ENCODE measurements at regions not wholly inside any gene's neighbourhood (a gene's known extent, or its start where the extent isn't known, plus 50 kb on each side); places are given as distances from the start of the nearest gene placed in this dataset.

DNA sequence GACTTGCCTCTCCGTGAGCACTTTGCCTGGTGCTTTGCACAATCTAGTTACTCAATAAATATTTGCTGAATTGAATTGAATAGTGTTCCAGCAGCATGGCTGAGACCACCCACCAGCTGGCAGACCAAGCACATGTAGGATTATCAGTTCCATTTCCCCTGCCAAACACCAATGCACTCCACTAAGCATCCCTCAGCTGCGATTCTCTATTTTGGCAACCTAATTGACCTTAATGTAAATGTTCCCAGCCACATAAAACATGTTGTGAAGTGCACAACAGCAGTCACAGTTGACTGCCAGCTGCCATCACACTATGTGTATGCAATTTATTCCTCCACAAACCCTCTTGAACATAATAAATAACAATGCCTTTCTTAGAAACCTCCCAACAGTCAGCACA, 1879.4 kb upstream of the PIK3C3 start:
- no peak for DNase-seq

DNA sequence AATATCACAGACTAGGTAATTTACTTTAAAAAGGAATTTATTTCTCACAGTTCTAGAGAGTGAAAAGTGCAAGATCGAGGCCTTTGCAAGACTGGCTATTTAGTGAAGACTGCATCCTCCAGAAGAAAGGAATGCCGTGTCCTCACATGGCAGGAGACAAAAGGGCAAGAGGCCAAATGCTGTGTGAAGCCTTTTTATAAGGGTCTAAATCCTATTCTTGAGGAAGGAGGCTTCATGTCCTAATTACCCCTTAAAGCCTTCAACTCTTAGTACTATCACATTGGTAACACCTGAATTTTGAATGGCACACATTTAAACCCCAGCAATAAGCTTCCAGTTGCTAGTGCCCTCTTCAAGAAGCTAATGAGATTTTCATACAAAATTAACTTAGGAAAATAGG, 1882.3 kb upstream of the PIK3C3 start:
- no peak for DNase-seq

DNA sequence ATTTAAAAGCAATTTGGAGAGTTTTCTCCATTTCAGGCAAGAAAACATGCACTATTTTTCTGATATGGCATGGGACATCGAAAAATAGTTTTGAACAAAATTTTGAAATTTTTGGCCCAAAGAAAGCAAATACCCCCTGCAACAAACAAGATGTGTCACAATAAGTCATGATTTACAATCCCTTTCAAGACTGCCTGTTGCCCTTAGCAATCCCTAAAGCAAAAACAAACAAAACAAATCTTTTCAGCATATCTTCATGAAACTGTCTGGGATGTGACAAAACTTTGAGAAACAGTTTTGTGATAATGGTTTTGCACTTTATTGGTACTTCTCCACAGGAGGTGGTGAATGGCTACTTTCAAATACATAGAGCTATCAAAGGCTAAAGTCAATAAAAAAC, 1888.7 kb upstream of the PIK3C3 start:
- DNase-seq: no peak

DNA sequence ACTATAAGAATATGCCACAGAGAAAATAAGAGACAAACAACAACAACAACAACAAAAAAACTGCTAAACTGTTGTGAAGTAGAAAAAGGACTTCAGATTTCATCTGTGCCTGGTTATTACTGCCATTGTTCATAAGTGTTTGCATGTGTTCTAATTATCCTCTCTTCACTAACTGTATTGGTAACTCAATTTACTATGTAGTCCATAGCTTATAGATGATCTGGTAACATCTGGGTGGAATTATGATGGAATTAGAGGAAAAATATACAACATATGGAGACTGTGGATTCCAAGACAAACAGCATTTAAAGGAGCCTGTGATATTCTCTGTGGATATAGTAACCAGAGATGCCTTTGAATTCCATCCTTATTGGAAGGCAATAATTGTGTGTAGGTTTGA, 1891.5 kb upstream of the PIK3C3 start:
- DNase-seq: no peak

DNA sequence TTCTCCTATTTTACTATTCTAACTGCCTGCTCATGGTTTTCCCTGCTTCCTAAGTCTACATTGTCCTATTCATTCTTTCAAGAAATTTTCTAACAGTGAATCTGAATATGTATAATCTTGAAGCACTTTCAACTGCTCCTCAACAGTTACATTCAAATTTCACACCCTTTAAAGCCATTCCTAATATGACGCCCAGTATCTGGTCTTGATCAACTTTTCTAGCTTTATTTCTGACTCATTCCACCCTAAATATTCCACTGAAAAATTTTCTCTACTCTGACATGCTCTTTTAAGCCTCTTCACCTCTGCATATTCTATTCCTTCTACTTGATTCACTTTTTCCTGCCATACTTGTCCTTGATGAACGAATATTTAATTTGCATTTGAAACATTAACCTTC, 1893.9 kb upstream of the PIK3C3 start:
- DNase-seq: no peak

DNA sequence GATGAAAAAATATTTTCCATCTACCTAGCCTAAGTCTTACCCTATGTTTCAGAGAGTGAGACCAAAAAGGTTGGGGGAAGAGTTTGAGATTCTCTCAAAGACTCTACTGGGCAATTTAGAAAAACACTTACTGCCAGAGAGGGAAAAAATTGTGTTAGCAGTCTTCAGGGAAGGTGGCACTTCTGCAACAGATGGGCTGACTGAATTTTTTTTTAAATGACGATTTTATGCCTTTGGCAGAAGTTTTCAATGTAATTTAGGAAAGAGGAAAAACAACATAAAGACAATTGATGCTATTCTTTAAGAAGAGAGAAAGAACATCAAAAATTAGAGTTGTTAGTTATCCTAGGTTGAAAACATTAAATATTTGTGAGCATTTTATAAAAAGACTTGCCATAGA, 1894.5 kb upstream of the PIK3C3 start:
- DNase-seq: no peak

DNA sequence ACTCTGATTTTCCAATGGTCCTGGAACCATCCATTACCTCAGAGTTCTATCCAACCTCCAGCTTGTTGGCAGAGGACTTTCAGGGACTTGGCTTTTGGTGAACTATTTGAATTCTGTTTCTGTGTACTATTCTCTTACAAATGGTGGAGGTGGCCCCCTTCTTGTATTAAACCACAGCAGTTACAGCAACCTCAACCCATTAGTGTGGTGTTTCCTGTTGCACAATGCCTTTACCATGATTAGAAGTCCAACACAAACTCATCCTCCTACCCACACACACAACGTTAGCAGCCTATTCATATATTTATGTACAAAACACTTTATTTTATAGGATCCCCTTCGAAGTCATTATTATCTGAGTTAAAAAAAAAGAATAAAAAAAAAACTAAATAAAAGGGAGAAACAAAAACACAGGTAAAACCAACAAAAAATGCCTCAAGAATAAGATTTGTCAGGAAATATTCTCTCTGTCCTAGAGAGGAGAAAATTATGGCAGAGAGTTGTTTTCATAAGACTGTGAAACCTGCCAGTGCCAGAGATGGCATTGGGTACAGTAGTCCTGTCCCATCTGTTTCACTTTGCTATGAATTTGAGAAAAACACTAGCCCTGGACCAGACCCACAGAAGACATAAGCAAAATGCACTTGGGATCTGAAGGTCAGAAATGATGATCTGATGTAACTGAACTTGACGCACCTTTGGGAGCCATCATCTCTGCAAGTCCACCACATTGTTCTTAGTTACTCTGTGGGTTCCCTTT, 1896.0 kb upstream of the PIK3C3 start:
- no peak for DNase-seq

DNA sequence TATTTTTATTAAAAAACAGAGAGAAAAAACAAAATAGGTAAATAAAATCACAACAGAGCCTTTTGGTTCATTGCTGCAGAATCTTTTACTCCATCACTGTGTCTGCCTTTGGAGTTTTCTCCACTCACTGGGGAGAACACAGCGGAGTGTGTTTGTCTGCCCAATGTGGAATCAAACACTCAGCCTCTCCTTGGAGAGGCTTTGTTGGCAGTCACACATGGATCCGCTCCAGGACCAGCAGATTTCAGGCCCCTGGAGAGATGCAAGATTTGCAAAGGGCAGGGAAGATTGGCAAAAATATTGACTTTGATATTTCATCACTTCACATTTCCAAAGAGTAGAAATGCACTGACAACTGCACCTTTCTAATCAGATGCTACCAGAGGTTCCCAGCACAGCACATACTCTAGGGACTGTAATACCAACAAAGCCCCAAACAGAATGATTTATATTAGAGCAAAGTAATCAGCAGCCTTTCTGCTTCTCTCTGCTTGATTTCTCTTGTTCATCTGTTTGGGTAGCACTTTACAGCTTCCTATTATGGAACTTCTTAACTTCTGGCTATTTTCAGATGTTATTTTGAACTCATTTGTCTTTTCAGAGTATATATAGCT, 1898.8 kb upstream of the PIK3C3 start:
- DNase-seq: no peak

DNA sequence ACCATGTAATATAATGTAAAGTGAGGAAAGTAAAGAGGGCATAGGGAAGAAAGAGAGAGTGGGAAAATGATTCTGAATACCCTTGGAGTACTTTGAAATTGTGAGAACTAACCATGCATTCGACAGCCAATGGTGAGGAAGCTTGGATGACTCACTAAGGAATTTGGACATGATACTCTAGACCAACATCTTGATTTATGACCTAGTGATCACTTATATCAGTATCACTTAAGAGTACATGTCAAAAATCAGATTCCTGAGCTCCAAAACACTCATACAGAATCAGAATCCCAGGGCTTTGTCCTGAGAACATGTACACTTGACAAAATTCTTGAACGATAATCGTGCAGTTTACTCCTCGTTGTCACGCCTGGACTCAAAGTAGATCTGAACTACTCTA, 1899.8 kb upstream of the PIK3C3 start:
- DNase-seq: peak; percentile 1

DNA sequence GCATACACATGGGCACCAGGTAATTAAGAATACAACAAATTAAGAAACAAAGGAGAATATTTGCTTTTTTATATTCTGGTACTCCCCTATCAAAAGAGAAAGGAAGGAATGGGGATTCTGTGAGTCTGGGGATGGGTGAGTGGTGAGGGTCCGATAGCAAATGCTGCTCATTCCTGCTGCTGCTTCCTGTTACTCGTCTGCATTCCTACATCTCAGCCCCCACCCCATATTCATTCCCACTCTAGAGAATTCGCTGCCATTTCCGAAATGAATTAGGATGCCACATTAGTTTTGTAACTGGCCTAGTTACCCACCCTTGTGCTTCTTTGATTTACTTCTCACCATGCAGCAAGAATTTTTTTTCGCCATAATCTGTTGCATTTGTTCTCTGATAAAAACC, 1905.3 kb upstream of the PIK3C3 start:
- no peak for DNase-seq

DNA sequence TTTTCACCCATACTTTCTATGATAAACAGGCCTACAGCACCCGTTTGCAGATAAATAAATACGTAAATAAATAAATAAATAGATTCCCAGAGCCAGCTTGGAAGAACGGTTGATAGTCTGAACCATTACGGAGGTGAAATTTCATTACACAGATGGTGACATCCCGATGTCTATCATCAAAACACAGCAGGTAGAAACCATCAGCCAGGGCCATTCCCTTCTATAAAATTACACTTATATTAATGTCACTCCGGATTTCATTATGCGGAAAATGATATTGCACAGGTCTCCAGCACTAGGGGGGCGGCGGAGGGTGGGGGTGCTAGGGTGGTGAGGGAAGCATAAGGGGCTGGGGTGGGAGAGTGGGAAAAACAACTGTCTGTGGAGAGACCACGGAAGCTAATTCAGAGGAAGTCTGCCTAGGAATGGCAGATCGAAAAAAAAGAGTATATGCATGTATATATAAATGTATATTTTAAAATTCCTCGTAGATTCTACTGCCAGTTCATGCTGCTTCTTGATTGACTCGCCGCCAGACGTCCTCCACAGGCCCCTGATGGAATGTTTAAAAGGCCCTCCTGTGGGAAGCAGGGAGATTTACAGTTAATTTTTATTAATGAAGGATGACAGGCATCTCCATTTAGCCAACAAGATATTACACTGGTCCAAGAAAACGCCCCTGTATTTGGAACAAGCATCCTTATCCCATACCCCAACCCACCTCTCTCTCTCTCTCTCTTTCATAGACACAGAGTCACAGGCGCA, 1906.0 kb upstream of the PIK3C3 start:
- no peak for DNase-seq

DNA sequence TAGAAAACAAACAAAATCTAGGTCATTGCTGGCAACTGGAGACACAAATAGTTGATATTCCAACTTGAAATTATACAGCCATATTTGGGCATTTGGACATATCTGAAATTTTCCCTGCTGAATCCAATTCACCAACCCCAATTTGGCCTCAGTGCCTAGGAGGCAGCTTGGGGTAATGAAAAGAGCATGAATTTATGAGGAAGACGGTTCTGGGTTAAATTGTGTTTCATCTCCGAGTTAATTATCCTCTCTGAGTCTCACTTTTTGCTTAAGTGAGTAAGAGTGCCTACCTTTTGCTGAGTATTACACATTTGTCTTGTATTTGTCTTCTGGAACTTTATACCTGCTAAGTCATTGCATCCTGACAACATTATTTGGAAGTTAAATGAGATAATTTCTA, 1906.8 kb upstream of the PIK3C3 start:
- no peak for DNase-seq

DNA sequence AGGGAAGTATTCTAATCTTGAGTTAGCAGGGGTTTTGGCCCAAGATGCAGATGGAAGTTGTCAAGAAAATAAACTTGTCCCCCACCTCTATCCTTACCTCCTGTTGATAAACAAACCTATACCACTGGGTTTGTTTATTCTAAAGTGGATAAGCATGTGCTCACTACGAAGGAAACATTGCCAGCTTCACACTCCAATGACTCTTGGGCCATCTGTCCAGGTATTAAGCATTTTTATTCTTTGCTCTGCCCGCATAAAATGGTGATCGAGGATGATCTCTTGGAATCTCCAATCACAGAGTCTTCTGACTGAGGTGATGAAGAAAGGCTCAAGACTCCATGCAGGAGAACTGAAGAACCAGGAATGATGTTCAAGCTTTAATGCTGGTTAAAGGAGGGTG, 1908.4 kb upstream of the PIK3C3 start:
- no peak for DNase-seq

DNA sequence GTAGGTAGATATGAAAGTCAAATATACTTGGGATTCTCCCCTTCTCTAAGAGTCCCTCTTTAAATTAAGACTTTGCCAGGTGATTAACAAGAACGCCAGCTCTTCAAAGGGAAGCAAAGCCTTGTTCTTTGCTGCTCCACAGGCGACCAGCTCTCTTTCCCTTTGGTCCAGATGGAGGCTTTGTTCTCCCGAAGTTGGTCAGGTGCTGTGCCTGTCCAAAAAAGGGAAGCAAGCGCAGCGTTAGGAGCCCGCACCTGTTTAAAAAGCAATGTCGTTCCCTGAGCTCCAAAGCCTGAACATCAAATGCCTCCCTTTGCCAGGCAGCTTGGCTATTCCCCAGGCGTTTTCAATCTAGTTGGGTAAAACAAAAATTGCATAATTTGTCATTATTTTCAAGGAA, 1913.1 kb upstream of the PIK3C3 start:
- DNase-seq: no peak

DNA sequence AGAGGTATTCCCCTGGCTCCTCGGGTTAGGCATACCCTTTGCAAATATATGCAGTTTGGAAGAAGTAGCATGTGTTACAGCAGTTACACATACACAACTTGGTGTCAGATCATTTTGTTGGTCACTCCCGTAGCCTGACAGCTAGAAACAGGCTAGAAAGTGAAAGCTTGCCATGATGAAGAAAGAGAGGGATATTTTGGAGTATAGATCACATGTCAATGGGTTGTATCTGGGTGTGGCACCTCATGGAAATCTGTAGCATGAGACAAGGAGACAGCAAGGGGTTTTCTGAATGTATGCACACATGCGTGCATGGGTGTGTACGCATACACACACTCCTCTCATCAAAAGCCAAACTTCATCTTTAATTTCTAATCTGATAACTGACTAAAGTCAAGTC, 1914.5 kb upstream of the PIK3C3 start:
- no peak for DNase-seq

DNA sequence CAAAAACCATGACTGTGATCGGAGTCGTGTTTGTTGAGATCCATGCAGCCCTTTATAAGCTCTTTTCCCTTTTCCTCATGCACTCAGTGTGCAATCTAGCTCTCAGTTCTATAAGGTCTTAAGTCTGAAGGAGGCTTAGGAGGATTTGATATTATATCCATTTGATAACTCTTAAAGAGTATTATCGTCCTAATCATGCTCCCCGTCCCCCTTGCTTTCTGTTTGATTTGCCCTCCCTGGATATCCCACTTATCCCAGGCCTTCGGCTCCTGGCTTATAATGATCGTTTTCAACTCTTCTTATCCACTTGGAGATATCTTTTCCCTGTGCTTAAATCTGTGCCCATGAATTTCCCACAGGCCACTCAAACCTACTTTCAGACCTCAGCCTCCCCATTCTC, 1917.7 kb upstream of the PIK3C3 start:
- no peak for DNase-seq

DNA sequence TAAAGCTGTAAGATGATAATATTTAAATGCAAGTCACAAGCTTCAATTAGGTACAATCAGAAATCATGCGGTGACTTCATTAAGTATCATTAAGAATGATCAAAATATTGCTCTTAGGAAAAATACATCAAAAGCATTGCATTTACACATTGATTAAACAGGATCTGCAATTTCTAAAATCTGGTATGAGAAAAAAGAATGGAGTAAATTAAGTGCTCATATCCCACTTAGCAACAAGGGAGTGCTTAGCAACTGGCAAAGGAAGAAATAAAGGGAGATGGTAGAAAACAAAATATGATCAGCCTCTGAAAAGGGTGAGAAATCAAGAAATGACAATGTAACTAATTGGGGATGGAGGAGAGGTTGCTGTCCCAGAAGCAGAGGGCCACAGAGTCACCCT, 1918.2 kb upstream of the PIK3C3 start:
- no peak for DNase-seq

DNA sequence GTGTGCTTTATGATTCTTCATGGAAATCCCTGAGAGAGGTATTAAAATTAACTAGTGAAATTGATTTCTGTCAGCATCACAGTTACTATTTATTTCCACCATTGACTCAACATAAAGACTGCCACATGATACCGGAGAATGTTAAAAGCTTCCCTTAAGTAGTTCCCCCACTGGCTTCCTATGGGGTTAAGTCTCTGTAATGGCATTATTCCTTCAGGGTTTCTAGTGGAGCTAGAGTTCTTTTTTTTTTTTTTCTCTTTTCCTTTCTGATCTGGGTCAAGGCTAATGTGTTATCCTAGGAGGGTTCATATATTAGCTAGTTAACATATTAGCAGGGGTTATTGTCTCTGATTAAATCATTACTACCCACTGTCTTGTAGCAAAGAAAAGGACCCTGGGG, 1919.1 kb upstream of the PIK3C3 start:
- DNase-seq: no peak

DNA sequence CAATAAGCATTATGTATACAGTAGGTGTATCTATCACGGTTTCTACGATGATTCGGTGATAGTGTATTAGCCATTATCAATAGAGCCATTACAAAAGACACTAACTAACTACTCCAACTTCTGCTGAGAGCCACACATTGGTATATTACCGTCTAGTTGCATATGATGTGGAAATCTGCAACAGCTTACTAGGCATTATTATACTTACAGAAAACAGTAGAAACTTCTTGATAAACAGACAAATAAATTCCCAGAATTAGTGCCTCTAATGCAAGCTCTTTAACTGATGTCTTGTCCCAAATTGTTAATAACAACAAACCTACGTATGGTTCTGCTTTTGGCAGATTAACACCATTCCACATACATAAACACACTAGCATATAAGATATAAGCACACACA, 1923.0 kb upstream of the PIK3C3 start:
- DNase-seq: no peak

DNA sequence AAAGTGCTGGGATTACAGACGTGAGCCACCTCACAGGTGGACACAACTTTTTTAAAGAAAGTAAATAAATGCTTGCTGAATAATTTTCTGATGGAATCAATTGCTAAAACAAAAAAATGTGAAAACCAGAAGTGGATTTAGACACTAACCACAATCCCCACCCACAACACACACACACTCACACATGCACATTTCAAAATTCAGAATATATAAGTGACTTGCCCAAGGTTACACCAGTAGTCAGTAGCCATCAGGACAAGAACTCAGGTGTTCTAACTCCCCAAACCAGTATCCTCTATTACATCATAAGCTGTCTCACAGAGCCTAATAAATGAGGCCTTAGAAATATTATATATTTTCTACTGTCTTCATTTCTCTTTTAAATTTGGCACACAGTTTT, 1923.6 kb upstream of the PIK3C3 start:
- DNase-seq: no peak

DNA sequence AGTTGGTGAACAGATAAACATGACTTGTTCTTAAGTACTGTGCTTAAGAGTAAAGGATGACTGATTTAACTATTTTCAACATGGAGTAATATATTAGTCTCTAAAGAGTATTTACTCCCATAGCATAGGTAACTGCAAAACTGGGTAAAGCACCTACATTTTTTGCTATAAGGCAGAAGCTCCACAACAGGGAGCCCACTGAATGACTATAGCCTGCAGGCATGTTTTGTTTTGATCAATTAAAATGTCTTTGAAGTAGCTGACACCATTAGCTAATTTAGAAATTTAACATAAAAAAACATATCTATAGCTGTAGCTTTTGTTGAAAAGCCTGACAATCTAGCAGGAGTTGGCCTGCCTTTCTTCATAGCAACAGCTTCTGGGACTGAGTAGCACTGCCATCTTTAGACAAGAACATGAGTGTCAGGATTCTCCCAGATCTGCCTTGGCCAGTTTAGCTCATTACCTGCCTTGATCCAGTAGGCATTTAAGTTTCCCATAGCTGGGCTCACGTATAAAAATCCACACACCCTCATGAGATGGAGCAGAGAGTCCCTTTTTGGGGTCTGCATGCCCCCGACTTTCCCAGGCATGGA, 1935.1 kb upstream of the PIK3C3 start:
- no peak for DNase-seq

DNA sequence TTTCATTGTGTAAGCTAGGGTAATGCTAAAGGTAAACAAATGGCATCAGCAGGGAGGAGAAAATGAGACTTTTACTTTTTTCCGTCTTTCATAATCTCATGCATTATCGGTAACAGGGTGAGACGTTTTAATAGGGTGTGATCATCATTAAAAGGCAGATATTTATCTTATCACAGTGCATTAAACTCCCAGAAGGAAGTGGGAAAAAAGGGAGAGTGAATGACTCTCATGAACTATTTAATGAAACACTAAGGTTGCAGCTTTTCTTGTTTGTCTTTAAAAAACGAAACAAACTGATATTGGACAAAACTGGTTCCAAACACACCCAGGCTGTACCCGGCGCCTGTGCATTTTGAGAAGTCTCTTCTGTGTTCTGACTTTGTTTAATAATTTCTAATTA, 1936.8 kb upstream of the PIK3C3 start:
- no peak for DNase-seq

DNA sequence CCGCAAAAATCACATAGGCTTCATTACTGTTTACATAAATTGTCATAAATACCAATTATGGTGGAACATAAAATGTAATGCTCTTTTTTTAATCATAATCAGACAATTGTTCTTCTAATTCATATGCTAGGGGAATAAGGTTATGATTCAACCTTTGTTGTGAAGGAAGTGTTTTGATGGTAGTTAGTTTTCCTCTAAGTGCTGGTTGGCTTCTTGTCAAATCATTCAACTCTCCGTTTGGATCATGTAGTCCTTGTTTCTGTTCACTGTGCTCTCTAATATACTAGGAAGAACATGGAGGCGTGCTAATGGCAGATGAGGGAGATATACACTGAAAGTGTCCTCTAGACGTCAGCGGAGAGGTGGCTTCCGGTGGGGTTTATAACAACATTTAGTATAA, 1938.0 kb upstream of the PIK3C3 start:
- DNase-seq: no peak

DNA sequence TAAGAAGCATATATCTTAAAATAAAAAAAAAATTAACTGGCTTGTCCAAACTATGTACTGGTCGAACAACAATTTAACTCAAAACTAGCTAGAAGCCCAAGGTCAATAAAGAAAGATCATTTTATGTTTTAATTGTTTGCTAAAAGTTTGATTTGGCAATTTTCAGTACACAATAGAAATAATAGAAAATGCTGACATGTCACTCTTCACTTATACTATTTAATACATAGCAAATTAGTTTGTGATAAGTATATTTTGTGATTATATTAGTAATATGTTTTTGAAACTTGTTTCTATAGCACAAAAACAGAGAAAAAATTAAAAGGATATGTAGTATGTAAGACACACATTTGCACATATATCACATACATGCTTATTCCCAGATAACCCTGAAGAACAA, 1938.6 kb upstream of the PIK3C3 start:
- DNase-seq: no peak

Data from fibroblast of skin of right quadriceps (primary cell).